ENCODE measurements at regions not wholly inside any gene's neighbourhood (a gene's known extent, or its start where the extent isn't known, plus 50 kb on each side); places are given as distances from the start of the nearest gene placed in this dataset.
"Not testable (repeated sequence)": the region's sequence is repeated elsewhere in the genome, so short reads cannot be mapped to it uniquely, and the experiment has no call there.

GRCh38 chr17:54172096-54172984 lies 349.6 kb downstream of the KIF2B start:
- no peak overlapping the region for H3K27ac Mint-ChIP-seq
- POLR2A ChIA-PET: no interaction called here
- no peak for DNase-seq
- no peak overlapping the region for H3K4me3 Mint-ChIP-seq
- no peaks in the 10 kb centered on the region for H3K36me3 Mint-ChIP-seq (ENCODE audit: low read depth)
- no peaks in the 10 kb centered on the region for H3K27me3 Mint-ChIP-seq
- H3K9me3 Mint-ChIP-seq: peaks cover 6% of the 10 kb centered on the region
- CTCF ChIA-PET: no interaction called here
- H3K4me1 Mint-ChIP-seq: no peaks in the 10 kb centered on the region

- peaks cover 6% of the 10 kb centered on the region for H3K9me3 Mint-ChIP-seq
- CTCF ChIA-PET: no interaction called here
- no peaks in the 10 kb centered on the region for H3K27me3 Mint-ChIP-seq
- no peak overlapping the region for H3K27ac Mint-ChIP-seq
- no peak overlapping the region for H3K4me3 Mint-ChIP-seq
- POLR2A ChIA-PET: no interaction called here
- H3K4me1 Mint-ChIP-seq: no peaks in the 10 kb centered on the region
- DNase-seq: no peak
- H3K36me3 Mint-ChIP-seq (ENCODE audit: low read depth): no peaks in the 10 kb centered on the region
Observed at GRCh38 chr17:54172985-54173316, 350.2 kb downstream of the KIF2B start.

DNA sequence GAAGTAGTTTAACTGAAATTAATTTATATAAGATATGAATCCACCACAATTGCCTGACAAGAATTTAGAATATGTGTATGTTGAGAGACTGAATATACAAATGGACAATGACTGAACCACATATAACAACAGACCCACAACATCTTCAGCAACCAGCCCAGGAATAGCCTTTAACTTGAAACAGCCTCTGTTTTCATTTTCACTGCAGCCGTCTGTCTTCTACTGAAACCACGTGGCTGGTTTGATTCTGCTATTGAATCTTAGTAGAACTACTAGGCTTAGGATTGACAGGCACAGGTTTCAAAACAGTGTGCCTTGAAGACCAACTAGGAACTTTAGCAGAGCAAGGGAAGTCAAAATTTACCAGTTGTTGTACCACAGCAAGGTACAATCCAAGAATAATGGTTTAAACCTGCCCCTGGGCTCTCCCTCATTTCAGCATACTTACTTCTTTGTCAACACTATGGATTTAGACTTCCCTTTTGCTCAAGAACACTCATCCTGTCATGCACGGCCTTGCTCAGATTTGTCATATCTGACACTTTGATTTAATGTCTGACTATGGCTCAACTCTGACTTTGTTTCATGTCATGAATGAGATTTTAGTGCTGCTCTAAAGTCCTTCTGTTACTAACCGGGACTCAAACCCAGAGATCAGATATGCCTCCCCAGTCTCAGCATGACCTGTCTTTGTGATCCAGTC lies 355.0 kb downstream of the KIF2B start:
- Mint-ChIP-seq H3K27ac (no peak overlapping the region), H3K9me3 (peaks cover 17% of the 10 kb centered on the region), H3K36me3 (ENCODE audit: low read depth) (no peaks in the 10 kb centered on the region), H3K4me1 (no peaks in the 10 kb centered on the region), H3K4me3 (no peak overlapping the region), H3K27me3 (no peaks in the 10 kb centered on the region)
- ChIA-PET POLR2A (no interaction called here), CTCF (no interaction called here)
- DNase-seq: no peak

DNA sequence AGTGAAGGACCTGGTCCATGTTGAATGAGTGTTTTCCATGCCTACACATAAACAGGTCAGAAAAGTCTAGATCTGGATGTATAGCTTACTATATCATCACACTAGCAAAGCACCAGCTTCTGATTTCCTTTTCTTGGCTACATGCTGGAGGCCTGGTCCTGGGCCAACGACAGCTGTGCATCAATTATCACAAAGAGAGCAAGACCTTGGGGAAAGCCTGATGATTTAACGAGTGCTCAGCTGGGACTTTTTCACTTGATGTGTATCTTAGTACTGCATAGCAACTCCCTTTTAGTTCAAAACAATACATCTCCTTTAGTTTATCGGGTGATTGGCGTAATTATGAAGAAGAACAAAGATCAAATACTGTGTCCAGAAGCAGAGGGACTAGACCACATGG lies 358.2 kb downstream of the KIF2B start:
- Mint-ChIP-seq H3K27ac (no peak overlapping the region), H3K4me3 (no peak overlapping the region), H3K36me3 (ENCODE audit: low read depth) (no peaks in the 10 kb centered on the region), H3K9me3 (peaks cover 22% of the 10 kb centered on the region), H3K4me1 (no peaks in the 10 kb centered on the region), H3K27me3 (no peaks in the 10 kb centered on the region)
- ChIA-PET CTCF (no interaction called here), POLR2A (no interaction called here)
- no peak for DNase-seq

- DNase-seq: no peak
- no peak overlapping the region for H3K4me3 Mint-ChIP-seq
- H3K27ac Mint-ChIP-seq: no peak overlapping the region
- ChIA-PET CTCF (no interaction called here), POLR2A (no interaction called here)
- no peaks in the 10 kb centered on the region for H3K4me1 Mint-ChIP-seq
- H3K9me3 Mint-ChIP-seq: peaks cover 6% of the 10 kb centered on the region
- H3K36me3 Mint-ChIP-seq (ENCODE audit: low read depth): no peaks in the 10 kb centered on the region
- H3K27me3 Mint-ChIP-seq: no peaks in the 10 kb centered on the region
Observed at GRCh38 chr17:54191261-54191660, 368.5 kb downstream of the KIF2B start.

DNA sequence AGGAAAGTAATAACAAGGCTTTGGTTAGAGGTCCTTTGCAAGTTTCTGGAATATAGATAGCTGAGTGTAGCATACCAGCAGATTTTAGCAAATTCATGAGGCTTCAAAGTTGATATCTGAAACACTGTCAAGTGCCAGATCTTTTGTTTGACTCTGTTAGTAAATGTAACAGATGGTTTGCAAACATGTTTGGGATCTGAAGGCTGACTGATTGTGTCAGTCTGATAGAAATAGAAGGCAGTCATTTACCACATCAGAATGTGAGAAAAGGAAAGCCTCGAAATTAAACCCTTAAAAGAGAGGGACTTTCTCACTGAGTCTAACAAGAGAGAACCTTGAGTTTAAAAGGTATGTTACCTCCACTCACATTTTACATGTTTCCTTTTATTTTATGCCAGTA lies 371.5 kb downstream of the KIF2B start:
- no peaks in the 10 kb centered on the region for H3K27me3 Mint-ChIP-seq
- H3K9me3 Mint-ChIP-seq: peaks cover 6% of the 10 kb centered on the region
- no peak overlapping the region for H3K27ac Mint-ChIP-seq
- no peak for DNase-seq
- no peaks in the 10 kb centered on the region for H3K36me3 Mint-ChIP-seq (ENCODE audit: low read depth)
- CTCF ChIA-PET: no interaction called here
- H3K4me3 Mint-ChIP-seq: no peak overlapping the region
- no peaks in the 10 kb centered on the region for H3K4me1 Mint-ChIP-seq
- POLR2A ChIA-PET: no interaction called here

DNA sequence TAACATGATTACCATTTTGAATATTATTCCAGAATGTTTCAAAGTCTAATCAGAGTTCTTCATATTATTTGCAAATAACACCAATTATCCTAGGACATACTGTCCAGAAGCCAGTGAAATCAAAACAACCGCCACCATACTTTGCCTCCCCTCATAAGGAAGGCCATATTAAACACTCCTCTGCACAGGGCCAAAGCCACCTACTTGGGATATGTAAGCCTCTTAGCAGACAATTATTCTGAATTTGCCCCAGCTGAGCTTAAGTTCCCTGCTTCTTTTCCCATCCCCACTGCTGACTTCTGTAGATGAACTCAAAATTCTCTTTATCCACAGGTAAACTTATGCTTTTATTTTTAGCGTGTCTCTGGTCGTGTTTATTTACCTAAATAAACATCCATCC lies 374.0 kb downstream of the KIF2B start:
- DNase-seq: no peak
- H3K4me1 Mint-ChIP-seq: no peaks in the 10 kb centered on the region
- POLR2A ChIA-PET: no interaction called here
- peaks cover 5% of the 10 kb centered on the region for H3K9me3 Mint-ChIP-seq
- no peaks in the 10 kb centered on the region for H3K36me3 Mint-ChIP-seq (ENCODE audit: low read depth)
- no peak overlapping the region for H3K4me3 Mint-ChIP-seq
- CTCF ChIA-PET: no interaction called here
- no peaks in the 10 kb centered on the region for H3K27me3 Mint-ChIP-seq
- no peak overlapping the region for H3K27ac Mint-ChIP-seq

DNA sequence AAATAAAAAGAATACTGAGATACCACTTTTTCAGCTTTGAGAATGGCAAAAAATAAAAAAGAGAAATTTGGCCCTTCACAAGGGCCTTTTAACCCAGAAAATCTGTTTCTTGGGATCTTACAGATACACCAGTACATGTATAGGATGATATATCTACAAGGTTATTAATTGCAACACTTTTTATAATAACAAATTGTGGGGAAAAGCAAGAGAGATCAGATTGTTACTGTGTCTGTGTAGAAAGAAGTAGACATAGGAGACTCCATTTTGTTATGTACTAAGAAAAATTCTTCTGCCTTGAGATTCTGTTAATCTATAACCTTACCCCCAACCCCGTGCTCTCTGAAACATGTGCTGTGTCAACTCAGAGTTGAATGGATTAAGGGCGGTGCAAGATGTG lies 378.7 kb downstream of the KIF2B start:
- H3K36me3 Mint-ChIP-seq (ENCODE audit: low read depth); H3K4me1 Mint-ChIP-seq; H3K9me3 Mint-ChIP-seq; POLR2A ChIA-PET; H3K27me3 Mint-ChIP-seq; CTCF ChIA-PET; H3K27ac Mint-ChIP-seq; H3K4me3 Mint-ChIP-seq; DNase-seq: not testable (repeated sequence)

- Mint-ChIP-seq H3K4me1 (no peaks in the 10 kb centered on the region), H3K36me3 (ENCODE audit: low read depth) (no peaks in the 10 kb centered on the region), H3K27me3 (no peaks in the 10 kb centered on the region), H3K27ac (no peak overlapping the region), H3K9me3 (peaks cover 7% of the 10 kb centered on the region), H3K4me3 (no peak overlapping the region)
- no peak for DNase-seq
- ChIA-PET CTCF (no interaction called here), POLR2A (no interaction called here)
Observed at GRCh38 chr17:54220829-54221228, 398.1 kb downstream of the KIF2B start.

- ChIA-PET CTCF (no interaction called here), POLR2A (no interaction called here)
- no peak overlapping the region for H3K27ac Mint-ChIP-seq
- peaks cover 7% of the 10 kb centered on the region for H3K9me3 Mint-ChIP-seq
- H3K27me3 Mint-ChIP-seq: no peaks in the 10 kb centered on the region
- no peaks in the 10 kb centered on the region for H3K36me3 Mint-ChIP-seq (ENCODE audit: low read depth)
- no peaks in the 10 kb centered on the region for H3K4me1 Mint-ChIP-seq
- no peak for DNase-seq
- H3K4me3 Mint-ChIP-seq: no peak overlapping the region
Observed at GRCh38 chr17:54221499-54221898, 398.8 kb downstream of the KIF2B start.

DNA sequence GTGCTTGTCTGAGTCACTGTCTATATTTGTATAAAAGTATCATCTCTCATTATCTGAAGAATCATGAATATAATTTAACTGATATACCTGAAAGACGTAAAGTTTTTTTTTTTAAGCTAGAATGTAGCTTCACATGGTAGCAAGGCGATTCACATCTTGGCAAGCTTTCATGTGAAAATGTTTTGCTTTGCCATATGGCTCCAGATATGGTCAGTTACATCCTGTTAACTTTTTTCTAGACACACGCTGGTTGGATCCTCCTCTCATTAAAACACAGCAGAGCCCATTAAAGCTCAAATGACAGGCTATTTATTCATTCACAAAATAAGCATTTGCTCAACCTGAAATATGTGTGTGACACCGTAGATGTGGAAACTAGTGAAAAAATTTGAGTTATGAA lies 412.8 kb downstream of the KIF2B start:
- Mint-ChIP-seq H3K36me3 (ENCODE audit: low read depth) (no peaks in the 10 kb centered on the region), H3K27me3 (no peaks in the 10 kb centered on the region), H3K27ac (no peak overlapping the region), H3K9me3 (peaks cover 10% of the 10 kb centered on the region), H3K4me1 (no peaks in the 10 kb centered on the region), H3K4me3 (no peak overlapping the region)
- POLR2A ChIA-PET: no interaction called here
- CTCF ChIA-PET: no interaction called here
- DNase-seq: no peak

- ChIA-PET POLR2A (no interaction called here), CTCF (no interaction called here)
- DNase-seq: no peak
- Mint-ChIP-seq H3K4me3 (no peak overlapping the region), H3K36me3 (ENCODE audit: low read depth) (no peaks in the 10 kb centered on the region), H3K27ac (no peak overlapping the region), H3K4me1 (no peaks in the 10 kb centered on the region), H3K27me3 (no peaks in the 10 kb centered on the region), H3K9me3 (peaks cover 4% of the 10 kb centered on the region)
Observed at GRCh38 chr17:54237911-54238515, 415.3 kb downstream of the KIF2B start.

GRCh38 chr17:54239291-54239690 lies 416.6 kb downstream of the KIF2B start:
- H3K4me3 Mint-ChIP-seq: no peak overlapping the region
- H3K36me3 Mint-ChIP-seq (ENCODE audit: low read depth): no peaks in the 10 kb centered on the region
- H3K4me1 Mint-ChIP-seq: no peaks in the 10 kb centered on the region
- H3K9me3 Mint-ChIP-seq: peaks cover 8% of the 10 kb centered on the region
- no peak for DNase-seq
- no peak overlapping the region for H3K27ac Mint-ChIP-seq
- ChIA-PET POLR2A (no interaction called here), CTCF (no interaction called here)
- no peaks in the 10 kb centered on the region for H3K27me3 Mint-ChIP-seq

- no peak overlapping the region for H3K4me3 Mint-ChIP-seq
- no peaks in the 10 kb centered on the region for H3K27me3 Mint-ChIP-seq
- H3K27ac Mint-ChIP-seq: no peak overlapping the region
- DNase-seq: no peak
- ChIA-PET CTCF (no interaction called here), POLR2A (no interaction called here)
- peaks cover 3% of the 10 kb centered on the region for H3K9me3 Mint-ChIP-seq
- no peaks in the 10 kb centered on the region for H3K4me1 Mint-ChIP-seq
- H3K36me3 Mint-ChIP-seq (ENCODE audit: low read depth): no peaks in the 10 kb centered on the region
Observed at GRCh38 chr17:54255696-54256095, 433.0 kb downstream of the KIF2B start.

Data from activated CD4-positive, alpha-beta memory T cell treated with anti-CD3 and anti-CD28 coated beads, Interleukin-2, amount 10 ng/mL, durations not matched to agents 7 days and 5 days (primary cell).